GM12875 (cell line): ENCODE measurements at regions not wholly inside any gene's neighbourhood (a gene's known extent, or its start where the extent isn't known, plus 50 kb on each side); places are given as distances from the start of the nearest gene placed in this dataset.
"Not testable (repeated sequence)": the region's sequence is repeated elsewhere in the genome, so short reads cannot be mapped to it uniquely, and the experiment has no call there.

ENCODE experiments used
- H3K4me3 ChIP-seq: one replicate; pipeline ENCODE4 v1.5.1; 2011; ENCODE audit warnings: low read depth, low read length, control low read depth
- CTCF ChIP-seq: IDR thresholded peaks from 2 replicates; pipeline ENCODE4 v1.5.1; 2011; ENCODE audit warnings: low read depth, mild to moderate bottlenecking, control low read depth, inconsistent platforms, low read length, moderate library complexity, borderline replicate concordance; ENCODE audit not compliant: insufficient read depth

GRCh38 chr2:145887915-145888314 lies 1368.0 kb upstream of the ZEB2 start:
- no peak overlapping the region for H3K4me3 ChIP-seq
- no peak for TF ChIP-seq CTCF

GRCh38 chr2:145880997-145881396 lies 1361.1 kb upstream of the ZEB2 start:
- not testable (repeated sequence) for H3K4me3 ChIP-seq

GRCh38 chr2:145875016-145875415 lies 1355.1 kb upstream of the ZEB2 start:
- TF ChIP-seq CTCF = no peak
- H3K4me3 ChIP-seq = no peak overlapping the region

GRCh38 chr2:145874466-145874865 lies 1354.5 kb upstream of the ZEB2 start:
- TF ChIP-seq CTCF = no peak
- H3K4me3 ChIP-seq = no peak overlapping the region

- TF ChIP-seq CTCF = no peak
- no peak overlapping the region for H3K4me3 ChIP-seq
Observed at GRCh38 chr2:145864501-145864900, 1344.6 kb upstream of the ZEB2 start.

GRCh38 chr2:145861940-145862339 lies 1342.0 kb upstream of the ZEB2 start:
- H3K4me3 ChIP-seq = no peak overlapping the region
- no peak for TF ChIP-seq CTCF

- TF ChIP-seq CTCF = no peak
- no peak overlapping the region for H3K4me3 ChIP-seq
Observed at GRCh38 chr2:145860083-145860482, 1340.2 kb upstream of the ZEB2 start.

- no peak overlapping the region for H3K4me3 ChIP-seq
- no peak for TF ChIP-seq CTCF
Observed at GRCh38 chr2:145855142-145855541, 1335.2 kb upstream of the ZEB2 start.
